ENCODE measurements at regions not wholly inside any gene's neighbourhood (a gene's known extent, or its start where the extent isn't known, plus 50 kb on each side); places are given as distances from the start of the nearest gene placed in this dataset.

GRCh38 chr5:20559845-20560244, 571.8 kb upstream of the CDH18 start:
- no peak for DNase-seq (ENCODE audit: low read depth, low spot score)

- peak; percentile 39 for DNase-seq (ENCODE audit: low read depth, low spot score)
Observed at GRCh38 chr5:20556115-20556763, 568.2 kb upstream of the CDH18 start.

- DNase-seq (ENCODE audit: low read depth, low spot score): no peak
Observed at GRCh38 chr5:20555034-20555433, 567.0 kb upstream of the CDH18 start.

GRCh38 chr5:20554001-20554400, 566.0 kb upstream of the CDH18 start:
- peak; percentile 7 for DNase-seq (ENCODE audit: low read depth, low spot score)

- DNase-seq (ENCODE audit: low read depth, low spot score): no peak
Observed at GRCh38 chr5:20537911-20538703, 550.1 kb upstream of the CDH18 start.

GRCh38 chr5:20536813-20537212, 548.8 kb upstream of the CDH18 start:
- DNase-seq (ENCODE audit: low read depth, low spot score): no peak

GRCh38 chr5:20536341-20536740, 548.3 kb upstream of the CDH18 start:
- no peak for DNase-seq (ENCODE audit: low read depth, low spot score)

GRCh38 chr5:20528471-20528870, 540.5 kb upstream of the CDH18 start:
- DNase-seq (ENCODE audit: low read depth, low spot score): peak; percentile 16

- peak; percentile 27 for DNase-seq (ENCODE audit: low read depth, low spot score)
Observed at GRCh38 chr5:20524991-20525529, 537.1 kb upstream of the CDH18 start.

GRCh38 chr5:20522905-20523482, 535.0 kb upstream of the CDH18 start:
- no peak for DNase-seq (ENCODE audit: low read depth, low spot score)

GRCh38 chr5:20515606-20516005, 527.6 kb upstream of the CDH18 start:
- no peak for DNase-seq (ENCODE audit: low read depth, low spot score)

GRCh38 chr5:20514145-20514544, 526.1 kb upstream of the CDH18 start:
- no peak for DNase-seq (ENCODE audit: low read depth, low spot score)

GRCh38 chr5:20500546-20500945, 512.5 kb upstream of the CDH18 start:
- no peak for DNase-seq (ENCODE audit: low read depth, low spot score)

- DNase-seq (ENCODE audit: low read depth, low spot score): no peak
Observed at GRCh38 chr5:20498926-20499325, 510.9 kb upstream of the CDH18 start.

- DNase-seq (ENCODE audit: low read depth, low spot score): no peak
Observed at GRCh38 chr5:20498102-20498501, 510.1 kb upstream of the CDH18 start.

- DNase-seq (ENCODE audit: low read depth, low spot score): no peak
Observed at GRCh38 chr5:20497356-20497755, 509.4 kb upstream of the CDH18 start.

- no peak for DNase-seq (ENCODE audit: low read depth, low spot score)
Observed at GRCh38 chr5:20494706-20495105, 506.7 kb upstream of the CDH18 start.

GRCh38 chr5:20486826-20487225, 498.8 kb upstream of the CDH18 start:
- DNase-seq (ENCODE audit: low read depth, low spot score): no peak

- peak; percentile 22 for DNase-seq (ENCODE audit: low read depth, low spot score)
Observed at GRCh38 chr5:20476016-20476415, 488.0 kb upstream of the CDH18 start.

GRCh38 chr5:20470997-20471396, 483.0 kb upstream of the CDH18 start:
- no peak for DNase-seq (ENCODE audit: low read depth, low spot score)

GRCh38 chr5:20469792-20470191, 481.8 kb upstream of the CDH18 start:
- DNase-seq (ENCODE audit: low read depth, low spot score): no peak

GRCh38 chr5:20469390-20469789, 481.4 kb upstream of the CDH18 start:
- DNase-seq (ENCODE audit: low read depth, low spot score): no peak

- DNase-seq (ENCODE audit: low read depth, low spot score): no peak
Observed at GRCh38 chr5:20466512-20466911, 478.5 kb upstream of the CDH18 start.
